ENCODE measurements at regions not wholly inside any gene's neighbourhood (a gene's known extent, or its start where the extent isn't known, plus 50 kb on each side); places are given as distances from the start of the nearest gene placed in this dataset.

DNA sequence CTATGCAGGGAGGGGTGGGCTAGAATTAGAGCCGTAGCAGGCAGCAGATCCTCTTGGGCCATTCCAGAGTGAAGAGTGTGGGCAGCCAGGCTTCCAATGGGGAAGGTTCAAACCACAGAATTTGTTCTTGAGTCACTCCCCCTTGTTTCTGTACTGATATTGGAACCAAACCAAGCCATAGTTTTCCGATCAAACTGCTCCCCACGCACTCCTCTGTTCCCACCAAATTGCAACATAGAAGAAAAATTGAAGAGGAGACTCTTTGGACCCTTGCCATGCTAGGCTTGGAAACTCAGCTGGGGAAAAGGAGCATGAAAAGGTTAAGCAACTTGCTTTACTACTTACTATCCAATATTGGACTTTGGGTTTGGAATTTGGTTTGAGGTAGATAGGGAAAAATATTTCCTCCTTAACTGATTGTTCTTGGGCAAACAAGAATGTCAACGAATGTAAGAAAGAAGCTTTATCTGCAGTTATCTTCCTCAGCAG, 165.8 kb upstream of the NR3C1 start:
- TF ChIP-seq, protein P1, sequence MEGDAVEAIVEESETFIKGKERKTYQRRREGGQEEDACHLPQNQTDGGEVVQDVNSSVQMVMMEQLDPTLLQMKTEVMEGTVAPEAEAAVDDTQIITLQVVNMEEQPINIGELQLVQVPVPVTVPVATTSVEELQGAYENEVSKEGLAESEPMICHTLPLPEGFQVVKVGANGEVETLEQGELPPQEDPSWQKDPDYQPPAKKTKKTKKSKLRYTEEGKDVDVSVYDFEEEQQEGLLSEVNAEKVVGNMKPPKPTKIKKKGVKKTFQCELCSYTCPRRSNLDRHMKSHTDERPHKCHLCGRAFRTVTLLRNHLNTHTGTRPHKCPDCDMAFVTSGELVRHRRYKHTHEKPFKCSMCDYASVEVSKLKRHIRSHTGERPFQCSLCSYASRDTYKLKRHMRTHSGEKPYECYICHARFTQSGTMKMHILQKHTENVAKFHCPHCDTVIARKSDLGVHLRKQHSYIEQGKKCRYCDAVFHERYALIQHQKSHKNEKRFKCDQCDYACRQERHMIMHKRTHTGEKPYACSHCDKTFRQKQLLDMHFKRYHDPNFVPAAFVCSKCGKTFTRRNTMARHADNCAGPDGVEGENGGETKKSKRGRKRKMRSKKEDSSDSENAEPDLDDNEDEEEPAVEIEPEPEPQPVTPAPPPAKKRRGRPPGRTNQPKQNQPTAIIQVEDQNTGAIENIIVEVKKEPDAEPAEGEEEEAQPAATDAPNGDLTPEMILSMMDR (IDR thresholded peaks at IDR 0.05), result no peak
- peak in 2 of 3 donors; percentile 39 to 59 for TF ChIP-seq POLR2AphosphoS5 (IDR thresholded peaks at IDR 0.05)
- 38 to 66% (median 45%) methylated on average over 4 of the region's 4 CpGs for WGBS, 5 donors
- intact Hi-C loops (cut with DNase I; ENCODE audit: low total_unique reads), result no loop called here
- H3K27me3 ChIP-seq, result no peaks in the 10 kb centered on the region
- no peak for DNase-seq
- H3K9me3 ChIP-seq, result no peaks in the 10 kb centered on the region
- H3K4me3 ChIP-seq, result no peak overlapping the region
- H3K27ac ChIP-seq, result peak overlapping the region in 2 of 5 donors; percentile 7 to 47
- no peaks in the 10 kb centered on the region for H3K36me3 ChIP-seq
- peaks cover 0 to 21% (median 8%) of the 10 kb centered on the region in 4 donors for H3K4me1 ChIP-seq

DNA sequence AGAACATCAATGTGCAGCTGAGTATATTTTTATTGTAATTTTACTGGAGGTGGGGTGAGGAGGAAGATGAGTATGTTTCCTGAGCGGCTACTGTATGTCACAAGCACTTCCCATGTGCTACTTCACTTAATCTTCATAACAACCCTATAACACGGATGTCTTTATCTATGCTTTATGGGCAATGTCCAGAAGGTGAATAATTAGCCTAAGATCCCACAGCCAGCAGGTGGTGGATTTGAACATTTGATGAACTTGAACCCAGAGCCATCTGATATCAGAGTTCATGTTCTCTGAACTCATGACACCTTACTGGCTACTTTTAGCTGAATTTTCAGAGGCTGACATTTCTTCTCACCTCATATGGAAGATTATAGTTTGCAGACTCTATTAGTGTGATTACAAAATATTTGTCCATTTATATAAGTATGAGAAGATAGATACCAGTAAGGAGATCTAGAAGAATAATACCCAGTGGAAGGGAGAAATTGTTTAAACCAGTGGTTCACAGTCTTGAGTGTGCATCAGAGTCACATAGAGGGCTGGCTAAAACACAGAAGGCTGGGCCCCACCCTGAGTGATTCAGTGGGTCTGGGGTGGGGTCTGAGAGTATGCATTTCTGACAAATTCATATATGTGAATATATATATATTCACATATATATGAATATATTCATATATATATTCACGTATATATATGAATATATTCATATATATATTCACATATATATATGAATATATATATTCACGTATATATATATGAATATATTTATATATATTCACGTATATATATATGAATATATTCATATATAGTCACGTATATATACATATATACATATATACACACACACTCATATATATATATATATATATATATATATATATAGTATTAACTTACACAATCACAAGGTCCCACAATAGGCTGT, 164.4 kb upstream of the NR3C1 start:
- DNase-seq, result no peak
- TF ChIP-seq, protein P1 (IDR thresholded peaks at IDR 0.05), result no peak
- TF ChIP-seq POLR2AphosphoS5 (IDR thresholded peaks at IDR 0.05), result no peak
- TF ChIP-seq POLR2A (IDR thresholded peaks at IDR 0.05), result no peak
- no peak for TF ChIP-seq EP300 (IDR thresholded peaks at IDR 0.05)
- Histone ChIP-seq H3K27ac (no peak overlapping the region), H3K4me1 (peaks cover 4 to 22% (median 11%) of the 10 kb centered on the region in 4 donors), H3K4me3 (no peak overlapping the region), H3K9me3 (no peaks in the 10 kb centered on the region), H3K36me3 (no peaks in the 10 kb centered on the region), H3K27me3 (no peaks in the 10 kb centered on the region)
- intact Hi-C loops (cut with DNase I; ENCODE audit: low total_unique reads), result no loop called here
- 83 to 90% (median 87%) methylated on average over 6 of the region's 6 CpGs for WGBS, 5 donors

DNA sequence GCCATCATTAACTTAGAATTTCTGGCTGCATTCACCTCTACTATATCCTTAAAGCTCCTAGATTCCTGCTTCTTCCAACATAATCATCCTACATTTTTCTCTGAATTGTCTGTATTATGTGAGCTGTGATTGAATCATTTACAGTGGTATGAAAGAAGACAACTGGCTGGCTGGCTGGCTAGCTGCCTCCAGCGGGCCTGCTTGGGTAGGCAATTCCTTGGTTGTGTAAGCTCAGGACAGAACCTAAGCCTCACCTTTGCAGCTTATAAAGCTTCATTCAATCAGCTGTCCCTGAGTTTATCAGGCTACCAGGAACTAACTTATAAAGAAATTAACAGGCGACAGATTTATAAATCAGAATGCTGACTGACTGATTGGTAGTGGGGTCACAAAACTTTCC, 162.7 kb upstream of the NR3C1 start:
- no peak for DNase-seq
- H3K27me3 ChIP-seq, result no peaks in the 10 kb centered on the region
- intact Hi-C loops (cut with DNase I; ENCODE audit: low total_unique reads), result no loop called here
- TF ChIP-seq EP300 (IDR thresholded peaks at IDR 0.05), result no peak
- no peak for TF ChIP-seq POLR2A (IDR thresholded peaks at IDR 0.05)
- TF ChIP-seq POLR2AphosphoS5 (IDR thresholded peaks at IDR 0.05), result no peak
- TF ChIP-seq, protein P1 (IDR thresholded peaks at IDR 0.05), result no peak
- no peak overlapping the region for H3K27ac ChIP-seq
- 90 to 96% (median 92%) methylated on average over 2 of the region's 2 CpGs for WGBS, 5 donors
- no peak overlapping the region for H3K4me3 ChIP-seq
- H3K36me3 ChIP-seq, result no peaks in the 10 kb centered on the region
- H3K4me1 ChIP-seq, result peaks cover 4 to 30% (median 12%) of the 10 kb centered on the region in 4 donors
- H3K9me3 ChIP-seq, result no peaks in the 10 kb centered on the region

DNA sequence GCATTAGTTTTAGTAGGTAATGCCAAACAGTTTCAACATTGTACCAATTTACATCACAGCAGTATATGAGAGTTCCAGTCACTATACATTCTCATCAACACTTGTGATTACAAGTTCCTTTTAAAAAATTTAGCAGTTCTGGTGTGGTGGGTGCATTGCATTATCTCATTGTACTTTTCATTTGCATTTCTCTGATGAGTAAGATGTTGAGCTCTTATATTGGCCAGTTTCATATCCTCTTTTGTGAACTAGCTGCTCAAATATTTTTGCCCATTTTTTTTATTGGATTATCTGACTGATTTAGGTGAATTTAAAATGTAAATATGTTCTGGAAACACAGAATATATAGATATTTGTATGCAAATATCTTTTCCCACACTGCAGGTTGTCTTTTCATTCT, 160.9 kb upstream of the NR3C1 start:
- Histone ChIP-seq H3K4me1 (peaks cover 4 to 31% (median 12%) of the 10 kb centered on the region in 4 donors), H3K27me3 (no peaks in the 10 kb centered on the region), H3K36me3 (no peaks in the 10 kb centered on the region), H3K27ac (no peak overlapping the region), H3K4me3 (no peak overlapping the region), H3K9me3 (no peaks in the 10 kb centered on the region)
- TF ChIP-seq POLR2AphosphoS5 (IDR thresholded peaks at IDR 0.05) (no peak), EP300 (IDR thresholded peaks at IDR 0.05) (no peak), POLR2A (IDR thresholded peaks at IDR 0.05) (no peak)
- TF ChIP-seq, protein P1 (IDR thresholded peaks at IDR 0.05), result no peak
- intact Hi-C loops (cut with DNase I; ENCODE audit: low total_unique reads), result no loop called here
- no peak for DNase-seq
